H9 (cell line): ENCODE measurements at regions not wholly inside any gene's neighbourhood (a gene's known extent, or its start where the extent isn't known, plus 50 kb on each side); places are given as distances from the start of the nearest gene placed in this dataset.

ENCODE experiments used
- DNase-seq: peaks from one replicate; pipeline ENCODE4 v3.0.0-alpha.2; 2017
- H2AFZ ChIP-seq: one replicate; pipeline ENCODE4 v1.6.1; 2013; ENCODE audit warnings: mild to moderate bottlenecking, low read length, control low read depth, moderate library complexity
- H2AK5ac ChIP-seq: 2 replicates; pipeline ENCODE4 v1.6.1; 2013; ENCODE audit warnings: low read length, control low read depth, mixed read lengths; ENCODE audit not compliant: insufficient read length
- H2BK120ac ChIP-seq: one replicate; pipeline ENCODE4 v1.6.1; 2013; ENCODE audit warnings: low read depth, mild to moderate bottlenecking, low read length, control low read depth, inconsistent platforms; ENCODE audit not compliant: poor library complexity, severe bottlenecking
- H2BK12ac ChIP-seq: 2 replicates; pipeline ENCODE4 v1.6.1; 2013; ENCODE audit warnings: low read length, control low read depth, mixed read lengths, low read depth; ENCODE audit not compliant: insufficient read length
- H2BK15ac ChIP-seq: 2 replicates; pipeline ENCODE4 v1.6.1; 2013; ENCODE audit warnings: low read depth, low read length, control low read depth
- H2BK20ac ChIP-seq: one replicate; pipeline ENCODE4 v1.6.1; 2013; ENCODE audit warnings: low read depth, mild to moderate bottlenecking, low read length, control low read depth, inconsistent platforms; ENCODE audit not compliant: poor library complexity, severe bottlenecking
- H2BK5ac ChIP-seq: 2 replicates; pipeline ENCODE4 v1.6.1; 2013; ENCODE audit warnings: low read length, control low read depth, mixed read lengths; ENCODE audit not compliant: insufficient read length
- H3K14ac ChIP-seq: 2 replicates; pipeline ENCODE4 v1.6.1; 2013; ENCODE audit warnings: low read length, control low read depth; ENCODE audit not compliant: insufficient read depth
- H3K18ac ChIP-seq: 2 replicates; pipeline ENCODE4 v1.6.1; 2013; ENCODE audit warnings: low read depth, mild to moderate bottlenecking, mixed read lengths, low read length, control low read depth; ENCODE audit not compliant: insufficient read length
- H3K23ac ChIP-seq: 2 replicates; pipeline ENCODE4 v1.6.1; 2013; ENCODE audit warnings: low read length, control low read depth, mixed read lengths, low read depth; ENCODE audit not compliant: insufficient read length
- H3K23me2 ChIP-seq: 2 replicates; pipeline ENCODE4 v1.6.1; 2013; ENCODE audit warnings: low read depth, mild to moderate bottlenecking, mixed read lengths, low read length, control low read depth; ENCODE audit not compliant: insufficient read length, poor library complexity, severe bottlenecking
- H3K27ac ChIP-seq: 2 replicates; pipeline ENCODE4 v1.5.1; 2013; ENCODE audit warnings: low read length, control low read depth, mixed read lengths, low read depth; ENCODE audit not compliant: insufficient read length
- H3K27me3 ChIP-seq: 2 replicates; pipeline ENCODE4 v1.6.1; 2013; ENCODE audit warnings: low read length, control low read depth, inconsistent platforms; ENCODE audit not compliant: insufficient read depth
- H3K4ac ChIP-seq: 2 replicates; pipeline ENCODE4 v1.6.1; 2013; ENCODE audit warnings: low read depth, mild to moderate bottlenecking, control low read depth, inconsistent platforms, low read length, moderate library complexity
- H3K4me1 ChIP-seq: 2 replicates; pipeline ENCODE4 v1.6.1; 2013; ENCODE audit warnings: low read length, control low read depth, inconsistent platforms; ENCODE audit not compliant: insufficient read depth
- H3K4me2 ChIP-seq: 2 replicates; pipeline ENCODE4 v1.6.1; 2013; ENCODE audit warnings: low read length, control low read depth, mixed read lengths; ENCODE audit not compliant: insufficient read length, insufficient read depth
- H3K56ac ChIP-seq: 2 replicates; pipeline ENCODE4 v1.6.1; 2013; ENCODE audit warnings: low read depth, mild to moderate bottlenecking, mixed read lengths, low read length, control low read depth; ENCODE audit not compliant: insufficient read length
- H3K79me1 ChIP-seq: 2 replicates; pipeline ENCODE4 v1.6.1; 2013; ENCODE audit warnings: low read depth, mild to moderate bottlenecking, moderate library complexity, low read length, control low read depth, inconsistent platforms; ENCODE audit not compliant: insufficient read depth, poor library complexity, severe bottlenecking
- H3K79me2 ChIP-seq: 2 replicates; pipeline ENCODE4 v1.6.1; 2013; ENCODE audit warnings: low read length, control low read depth, inconsistent platforms; ENCODE audit not compliant: insufficient read depth
- H3K9ac ChIP-seq: 2 replicates; pipeline ENCODE4 v1.6.1; 2013; ENCODE audit warnings: low read length, control low read depth, mixed read lengths; ENCODE audit not compliant: insufficient read length; ENCODE audit errors: extremely low read depth
- H3K9me3 ChIP-seq: one replicate; pipeline ENCODE4 v1.6.1; 2013; ENCODE audit warnings: low read depth, low read length, inconsistent platforms; ENCODE audit not compliant: control insufficient read depth
- H3T11ph ChIP-seq: one replicate; pipeline ENCODE4 v1.6.1; 2013; ENCODE audit warnings: mild to moderate bottlenecking, low read length, control low read depth, inconsistent platforms
- H4K20me1 ChIP-seq: one replicate; pipeline ENCODE4 v1.6.1; 2013; ENCODE audit not compliant: control insufficient read depth, insufficient read length, insufficient read depth
- H4K5ac ChIP-seq: 2 replicates; pipeline ENCODE4 v1.6.1; 2013; ENCODE audit warnings: low read depth, mild to moderate bottlenecking, mixed read lengths, low read length, control low read depth; ENCODE audit not compliant: insufficient read length
- H4K8ac ChIP-seq: replicated peaks from 2 replicates; pipeline ENCODE4 v1.6.1; 2013; ENCODE audit warnings: low read length, control low read depth, mixed read lengths, low read depth; ENCODE audit not compliant: insufficient read length
- H4K91ac ChIP-seq: 2 replicates; pipeline ENCODE4 v1.6.1; 2013; ENCODE audit warnings: low read depth, mild to moderate bottlenecking, moderate library complexity, mixed read lengths, low read length, control low read depth; ENCODE audit not compliant: insufficient read length
- H3K27ac Mint-ChIP-seq, 3 experiments: 2 replicates in 2 of 3; 3 replicates in 1 of 3; pipeline ENCODE4 v1.8.0; 2020 to 2021; ENCODE audit warnings: mixed read lengths in 3 of 3, mild to moderate bottlenecking in 1 of 3, moderate library complexity in 1 of 3
- H3K27me3 Mint-ChIP-seq: 2 replicates; pipeline ENCODE4 v1.8.0; 2021; ENCODE audit warnings: low read depth, mild to moderate bottlenecking, moderate library complexity, mixed read lengths
- H3K36me3 Mint-ChIP-seq, 3 experiments: 2 replicates in 2 of 3; 3 replicates in 1 of 3; pipeline ENCODE4 v1.8.0; 2020 to 2021; ENCODE audit warnings: low read depth in 3 of 3, mixed read lengths in 3 of 3; ENCODE audit not compliant: insufficient read depth in 1 of 3
- H3K4me1 Mint-ChIP-seq, 2 experiments: 2 replicates each; pipeline ENCODE4 v1.8.0; 2020; ENCODE audit warnings: mixed read lengths in 2 of 2
- H3K4me3 Mint-ChIP-seq, 2 experiments: 2 replicates in 1 of 2; 3 replicates in 1 of 2; pipeline ENCODE4 v1.8.0; 2020 to 2021; ENCODE audit warnings: mild to moderate bottlenecking in 2 of 2, mixed read lengths in 2 of 2, moderate library complexity in 1 of 2
- H3K9me3 Mint-ChIP-seq, 2 experiments: 2 replicates in 1 of 2; 3 replicates in 1 of 2; pipeline ENCODE4 v1.8.0; 2020; ENCODE audit warnings: mild to moderate bottlenecking in 2 of 2, mixed read lengths in 2 of 2, moderate library complexity in 1 of 2
- TF ChIP-seq, protein P1 (sequence below): fragments of 200-600 bp; sonication (generic); conservative IDR thresholded peaks from 3 replicates; pipeline ENCODE4 v1.8.0; 2021; ENCODE audit warnings: antibody characterized with exemption, mild to moderate bottlenecking

DNA sequence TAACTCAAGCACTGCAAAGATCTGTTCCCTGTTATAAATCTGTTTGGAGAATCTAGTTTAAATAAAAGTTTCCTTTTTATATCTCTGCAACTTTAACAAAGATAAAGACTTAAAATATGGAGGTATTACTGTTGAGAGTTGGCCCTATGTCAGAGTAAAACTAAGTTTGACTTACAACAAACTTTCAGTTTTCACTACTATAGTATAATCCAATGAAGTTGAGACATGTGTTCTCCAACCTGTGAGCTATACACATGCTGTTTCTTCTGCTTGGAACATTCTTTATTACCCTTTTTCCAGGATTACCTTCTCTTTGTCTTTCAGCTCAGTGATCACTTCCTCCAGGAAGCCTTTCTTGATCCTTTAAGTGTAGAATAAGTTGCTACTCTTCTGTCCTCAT lies 1109.3 kb downstream of the MAT2B start:
- Histone ChIP-seq H2BK15ac (no peak overlapping the region), H3K27ac (no peak overlapping the region), H3K56ac (no peak overlapping the region), H4K8ac (no peak overlapping the region), H2BK12ac (no peak overlapping the region), H3K4ac (no peak overlapping the region), H2BK5ac (no peak overlapping the region), H3K14ac (no peak overlapping the region), H3K79me2 (no peaks in the 10 kb centered on the region), H2AK5ac (no peak overlapping the region), H3K23me2 (no peaks in the 10 kb centered on the region), H2BK20ac (no peak overlapping the region), H4K5ac (no peak overlapping the region), H3K23ac (no peak overlapping the region), H4K91ac (no peak overlapping the region), H3K4me1 (no peaks in the 10 kb centered on the region), H3K27me3 (no peaks in the 10 kb centered on the region), H3T11ph (no peak overlapping the region), H2AFZ (no peak overlapping the region), H2BK120ac (no peak overlapping the region), H3K18ac (no peak overlapping the region), H3K9me3 (no peaks in the 10 kb centered on the region), H3K79me1 (no peaks in the 10 kb centered on the region), H3K9ac (no peak overlapping the region), H4K20me1 (no peaks in the 10 kb centered on the region), H3K4me2 (no peak overlapping the region)
- TF ChIP-seq, protein P1, sequence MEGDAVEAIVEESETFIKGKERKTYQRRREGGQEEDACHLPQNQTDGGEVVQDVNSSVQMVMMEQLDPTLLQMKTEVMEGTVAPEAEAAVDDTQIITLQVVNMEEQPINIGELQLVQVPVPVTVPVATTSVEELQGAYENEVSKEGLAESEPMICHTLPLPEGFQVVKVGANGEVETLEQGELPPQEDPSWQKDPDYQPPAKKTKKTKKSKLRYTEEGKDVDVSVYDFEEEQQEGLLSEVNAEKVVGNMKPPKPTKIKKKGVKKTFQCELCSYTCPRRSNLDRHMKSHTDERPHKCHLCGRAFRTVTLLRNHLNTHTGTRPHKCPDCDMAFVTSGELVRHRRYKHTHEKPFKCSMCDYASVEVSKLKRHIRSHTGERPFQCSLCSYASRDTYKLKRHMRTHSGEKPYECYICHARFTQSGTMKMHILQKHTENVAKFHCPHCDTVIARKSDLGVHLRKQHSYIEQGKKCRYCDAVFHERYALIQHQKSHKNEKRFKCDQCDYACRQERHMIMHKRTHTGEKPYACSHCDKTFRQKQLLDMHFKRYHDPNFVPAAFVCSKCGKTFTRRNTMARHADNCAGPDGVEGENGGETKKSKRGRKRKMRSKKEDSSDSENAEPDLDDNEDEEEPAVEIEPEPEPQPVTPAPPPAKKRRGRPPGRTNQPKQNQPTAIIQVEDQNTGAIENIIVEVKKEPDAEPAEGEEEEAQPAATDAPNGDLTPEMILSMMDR, result no peak
- H3K27ac Mint-ChIP-seq, result no peak overlapping the region
- no peaks in the 10 kb centered on the region for H3K9me3 Mint-ChIP-seq
- no peaks in the 10 kb centered on the region for H3K27me3 Mint-ChIP-seq
- DNase-seq, result no peak
- H3K4me3 Mint-ChIP-seq, result no peak overlapping the region
- H3K4me1 Mint-ChIP-seq, result no peaks in the 10 kb centered on the region
- no peaks in the 10 kb centered on the region for H3K36me3 Mint-ChIP-seq
